ENCODE measurements at regions not wholly inside any gene's neighbourhood (a gene's known extent, or its start where the extent isn't known, plus 50 kb on each side); places are given as distances from the start of the nearest gene placed in this dataset.
"Not testable (repeated sequence)": the region's sequence is repeated elsewhere in the genome, so short reads cannot be mapped to it uniquely, and the experiment has no call there.

DNA sequence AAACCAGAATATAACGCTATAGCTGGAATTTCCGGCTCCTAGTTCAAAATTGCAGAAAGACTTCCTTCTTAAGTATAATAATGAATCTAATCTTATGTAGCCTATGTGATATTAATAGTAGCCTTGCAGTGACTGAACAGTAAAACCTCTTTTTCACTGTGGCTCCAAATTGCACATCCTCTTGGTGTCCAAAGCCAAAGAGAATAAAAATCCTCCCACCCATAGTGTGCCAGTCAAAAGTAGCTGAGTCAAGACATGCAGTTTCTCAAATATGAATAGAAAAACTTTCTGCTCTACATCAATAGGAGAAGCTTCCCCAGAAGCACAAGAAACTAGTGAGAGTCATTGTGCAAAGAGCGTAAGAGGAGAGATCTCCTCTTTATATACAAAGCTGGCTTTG lies 76.0 kb upstream of the PICALM start:
- H3K4me1 ChIP-seq (ENCODE audit: control insufficient read depth, insufficient read depth, low read length) = peaks cover 67% of the 10 kb centered on the region
- no peaks in the 10 kb centered on the region for H3K27me3 Mint-ChIP-seq (ENCODE audit: low read depth in 2 of 2)
- ATAC-seq (no peak), DNase-seq (no peak)
- H3K27ac Mint-ChIP-seq = peak overlapping the region; percentile 74 to 93
- H3K4me3 Mint-ChIP-seq = peak overlapping the region; percentile 74
- no peaks in the 10 kb centered on the region for H3K27me3 ChIP-seq (ENCODE audit: control insufficient read depth, insufficient read depth, low read length)
- intact Hi-C loops (cut with micrococcal nuclease) = loop anchor here (5.0 kb wide), 3 partner anchors 57 to 98 kb away; partner anchors contain the start of gene PICALM
- no peaks in the 10 kb centered on the region for H3K36me3 ChIP-seq (ENCODE audit: control insufficient read depth, insufficient read depth, low read length)
- H3K9me3 ChIP-seq (ENCODE audit: control insufficient read depth, insufficient read depth, low read length) = no peaks in the 10 kb centered on the region
- no peak overlapping the region for H3K4me3 ChIP-seq (ENCODE audit: low read length)
- no peaks in the 10 kb centered on the region for H3K36me3 Mint-ChIP-seq
- WGBS (ENCODE audit: insufficient coverage) = no CpG with 5 or more reads among the region's 3 CpGs
- H3K27ac ChIP-seq (ENCODE audit: low read length) = peak overlapping the region; percentile 84
- H3K9me3 Mint-ChIP-seq = no peaks in the 10 kb centered on the region
- H3K4me1 Mint-ChIP-seq = peaks cover 63 to 65% of the 10 kb centered on the region in 2 donors
- TF ChIP-seq, protein P1, sequence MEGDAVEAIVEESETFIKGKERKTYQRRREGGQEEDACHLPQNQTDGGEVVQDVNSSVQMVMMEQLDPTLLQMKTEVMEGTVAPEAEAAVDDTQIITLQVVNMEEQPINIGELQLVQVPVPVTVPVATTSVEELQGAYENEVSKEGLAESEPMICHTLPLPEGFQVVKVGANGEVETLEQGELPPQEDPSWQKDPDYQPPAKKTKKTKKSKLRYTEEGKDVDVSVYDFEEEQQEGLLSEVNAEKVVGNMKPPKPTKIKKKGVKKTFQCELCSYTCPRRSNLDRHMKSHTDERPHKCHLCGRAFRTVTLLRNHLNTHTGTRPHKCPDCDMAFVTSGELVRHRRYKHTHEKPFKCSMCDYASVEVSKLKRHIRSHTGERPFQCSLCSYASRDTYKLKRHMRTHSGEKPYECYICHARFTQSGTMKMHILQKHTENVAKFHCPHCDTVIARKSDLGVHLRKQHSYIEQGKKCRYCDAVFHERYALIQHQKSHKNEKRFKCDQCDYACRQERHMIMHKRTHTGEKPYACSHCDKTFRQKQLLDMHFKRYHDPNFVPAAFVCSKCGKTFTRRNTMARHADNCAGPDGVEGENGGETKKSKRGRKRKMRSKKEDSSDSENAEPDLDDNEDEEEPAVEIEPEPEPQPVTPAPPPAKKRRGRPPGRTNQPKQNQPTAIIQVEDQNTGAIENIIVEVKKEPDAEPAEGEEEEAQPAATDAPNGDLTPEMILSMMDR (IDR thresholded peaks at IDR 0.05) = no peak

DNA sequence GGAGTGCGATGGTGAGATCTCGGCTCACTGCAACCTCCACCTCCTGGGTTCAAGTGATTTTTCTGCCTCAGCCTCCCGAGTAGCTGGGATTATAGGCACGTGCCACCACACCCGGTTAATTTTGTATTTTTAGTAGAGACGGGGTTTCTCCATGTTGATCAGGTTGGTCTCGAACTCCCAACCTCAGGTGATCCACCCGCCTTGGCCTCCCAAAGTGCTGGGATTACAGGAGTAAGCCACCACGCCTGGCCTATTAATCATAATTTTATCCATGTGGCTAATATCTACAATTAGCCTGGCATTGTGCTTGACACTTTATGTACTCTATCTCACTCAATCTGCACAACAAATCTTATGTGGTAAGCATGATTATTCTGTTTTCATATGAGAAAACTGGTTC lies 75.2 kb upstream of the PICALM start:
- not testable (repeated sequence) for H3K27me3 Mint-ChIP-seq (ENCODE audit: low read depth in 2 of 2); H3K27me3 ChIP-seq (ENCODE audit: control insufficient read depth, insufficient read depth, low read length); H3K9me3 Mint-ChIP-seq; ATAC-seq; H3K36me3 ChIP-seq (ENCODE audit: control insufficient read depth, insufficient read depth, low read length); DNase-seq; H3K4me3 ChIP-seq (ENCODE audit: low read length); H3K9me3 ChIP-seq (ENCODE audit: control insufficient read depth, insufficient read depth, low read length); H3K36me3 Mint-ChIP-seq
- 84% methylated on average over 3 of the region's 9 CpGs for WGBS (ENCODE audit: insufficient coverage)
- Mint-ChIP-seq H3K4me1 (peaks cover 67 to 70% of the 10 kb centered on the region in 2 donors), H3K4me3 (peak overlapping the region; percentile 74), H3K27ac (peak overlapping the region; percentile 74 to 93)
- intact Hi-C loops (cut with micrococcal nuclease) = loop anchor here (5.0 kb wide), 3 partner anchors 58 to 97 kb away; partner anchors contain the start of gene PICALM
- Histone ChIP-seq H3K27ac (ENCODE audit: low read length) (peak overlapping the region; percentile 84), H3K4me1 (ENCODE audit: control insufficient read depth, insufficient read depth, low read length) (peaks cover 73% of the 10 kb centered on the region)

DNA sequence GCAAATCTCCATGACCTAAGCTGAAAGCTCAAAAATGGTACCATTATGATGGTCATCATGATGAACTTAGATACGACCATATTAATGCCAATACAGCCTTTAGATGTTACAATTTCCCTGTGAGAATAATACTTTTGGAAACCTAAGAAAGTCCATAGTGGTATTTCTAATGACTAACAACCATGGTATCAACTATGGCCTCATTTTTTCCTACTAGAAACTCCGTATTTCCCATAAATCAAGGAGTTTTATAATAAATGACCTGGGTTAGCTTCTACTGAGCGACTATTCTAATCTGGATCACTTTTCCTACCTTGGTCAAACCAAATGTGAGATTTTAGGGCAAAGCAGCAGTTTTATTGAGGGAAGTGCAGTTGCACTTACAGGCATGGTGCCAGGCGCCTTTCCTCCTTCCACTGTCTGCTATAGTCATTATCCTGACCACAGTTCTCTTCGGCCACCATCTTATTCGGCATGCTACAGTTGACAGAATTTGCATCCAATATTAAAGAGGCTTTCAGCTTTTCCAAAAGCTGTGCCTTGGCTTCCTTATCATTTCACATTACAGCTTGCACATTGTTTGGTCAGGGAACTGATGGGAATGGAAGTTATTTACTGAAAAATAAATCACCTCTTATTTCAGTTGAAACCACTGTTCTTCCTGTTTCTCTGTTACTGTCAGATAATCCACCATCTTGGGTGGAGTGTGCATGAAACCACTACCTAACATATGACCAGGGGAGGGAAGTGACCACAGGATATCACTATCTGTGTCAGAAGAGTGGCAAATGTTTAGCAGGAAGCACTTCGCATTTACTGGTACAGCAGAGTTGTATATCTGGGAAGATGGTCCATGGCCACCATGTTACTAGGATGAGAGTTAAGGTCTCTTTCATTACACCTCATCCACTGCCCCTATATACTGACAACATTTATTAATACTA lies 74.5 kb upstream of the PICALM start:
- peak overlapping the region; percentile 74 to 93 for H3K27ac Mint-ChIP-seq
- peaks cover 79% of the 10 kb centered on the region for H3K4me1 ChIP-seq (ENCODE audit: control insufficient read depth, insufficient read depth, low read length)
- DNase-seq (peak in 1 of 2 donors; percentile 53), ATAC-seq (peak; percentile 75 to 89 (median 83))
- H3K36me3 ChIP-seq (ENCODE audit: control insufficient read depth, insufficient read depth, low read length) = no peaks in the 10 kb centered on the region
- no peak overlapping the region for H3K4me3 ChIP-seq (ENCODE audit: low read length)
- WGBS (ENCODE audit: insufficient coverage) = 65% methylated on average over 6 of the region's 7 CpGs
- no peaks in the 10 kb centered on the region for H3K27me3 Mint-ChIP-seq (ENCODE audit: low read depth in 2 of 2)
- H3K36me3 Mint-ChIP-seq = no peaks in the 10 kb centered on the region
- H3K9me3 ChIP-seq (ENCODE audit: control insufficient read depth, insufficient read depth, low read length) = no peaks in the 10 kb centered on the region
- H3K27me3 ChIP-seq (ENCODE audit: control insufficient read depth, insufficient read depth, low read length) = no peaks in the 10 kb centered on the region
- TF ChIP-seq, protein P1 (IDR thresholded peaks at IDR 0.05) = no peak
- peak overlapping the region; percentile 49 for H3K4me3 Mint-ChIP-seq
- intact Hi-C loops (cut with micrococcal nuclease) = loop anchor here (5.0 kb wide), 3 partner anchors 59 to 96 kb away; partner anchors contain the start of gene PICALM
- peaks cover 74 to 77% of the 10 kb centered on the region in 2 donors for H3K4me1 Mint-ChIP-seq
- no peaks in the 10 kb centered on the region for H3K9me3 Mint-ChIP-seq
- peak overlapping the region; percentile 84 for H3K27ac ChIP-seq (ENCODE audit: low read length)

DNA sequence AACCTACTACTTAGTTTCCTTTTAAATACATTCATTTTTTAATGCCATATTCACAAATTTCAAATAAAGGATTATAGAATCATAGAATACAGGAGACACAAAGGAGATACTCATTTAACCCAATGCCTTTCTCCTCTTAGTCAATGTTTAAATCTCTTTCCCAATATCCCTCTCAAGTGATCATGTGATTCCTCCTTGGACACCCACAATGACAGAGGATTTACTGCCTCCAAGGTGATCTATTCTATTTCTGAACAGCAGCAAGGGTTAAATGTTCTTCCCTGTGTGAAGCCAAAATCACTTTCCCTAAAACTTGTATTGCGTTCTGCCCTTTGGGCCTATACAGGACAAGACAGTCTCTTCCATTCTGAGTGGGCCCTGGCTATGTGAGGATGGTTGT lies 73.3 kb upstream of the PICALM start:
- H3K9me3 Mint-ChIP-seq = no peaks in the 10 kb centered on the region
- H3K4me1 ChIP-seq (ENCODE audit: control insufficient read depth, insufficient read depth, low read length) = peaks cover 83% of the 10 kb centered on the region
- intact Hi-C loops (cut with micrococcal nuclease) = loop anchor here (5.0 kb wide), 3 partner anchors 60 to 95 kb away; partner anchors contain the start of gene PICALM
- H3K27me3 Mint-ChIP-seq (ENCODE audit: low read depth in 2 of 2) = no peaks in the 10 kb centered on the region
- no peaks in the 10 kb centered on the region for H3K36me3 Mint-ChIP-seq
- H3K4me1 Mint-ChIP-seq = peaks cover 75 to 87% of the 10 kb centered on the region in 2 donors
- WGBS (ENCODE audit: insufficient coverage) = no CpG with 5 or more reads among the region's 1 CpG
- H3K27ac Mint-ChIP-seq = peak overlapping the region; percentile 74 to 93
- peak overlapping the region; percentile 10 for H3K4me3 Mint-ChIP-seq
- no peaks in the 10 kb centered on the region for H3K36me3 ChIP-seq (ENCODE audit: control insufficient read depth, insufficient read depth, low read length)
- no peaks in the 10 kb centered on the region for H3K27me3 ChIP-seq (ENCODE audit: control insufficient read depth, insufficient read depth, low read length)
- no peaks in the 10 kb centered on the region for H3K9me3 ChIP-seq (ENCODE audit: control insufficient read depth, insufficient read depth, low read length)
- DNase-seq (no peak), ATAC-seq (no peak)
- H3K4me3 ChIP-seq (ENCODE audit: low read length) = no peak overlapping the region
- peak overlapping the region; percentile 84 for H3K27ac ChIP-seq (ENCODE audit: low read length)
- TF ChIP-seq, protein P1 (IDR thresholded peaks at IDR 0.05) = no peak

Measured in natural killer cell (primary cell).